ENCODE measurements at regions not wholly inside any gene's neighbourhood (a gene's known extent, or its start where the extent isn't known, plus 50 kb on each side); places are given as distances from the start of the nearest gene placed in this dataset.

GRCh38 chr11:81673001-81673400 is 1060.7 kb downstream of the FAM181B start:
- Histone ChIP-seq H3K9me3 (peaks cover 0 to 15% (median 0%) of the 10 kb centered on the region in 12 donors), H3K36me3 (no peaks in the 10 kb centered on the region), H3K27ac (no peak overlapping the region), H3K27me3 (no peaks in the 10 kb centered on the region), H3K4me1 (no peaks in the 10 kb centered on the region), H3K4me3 (no peak overlapping the region)
- intact Hi-C loops (cut with DNase I): no loop called here
- ATAC-seq (no peak), DNase-seq (no peak)
- TF ChIP-seq POLR2A (IDR thresholded peaks at IDR 0.05): no peak
- TF ChIP-seq CTCF (IDR thresholded peaks at IDR 0.05): no peak

GRCh38 chr11:81669935-81670543 is 1063.6 kb downstream of the FAM181B start:
- Histone ChIP-seq H3K27ac (no peak overlapping the region), H3K4me1 (no peaks in the 10 kb centered on the region), H3K9me3 (no peaks in the 10 kb centered on the region), H3K36me3 (no peaks in the 10 kb centered on the region), H3K27me3 (no peaks in the 10 kb centered on the region), H3K4me3 (no peak overlapping the region)
- ATAC-seq (no peak), DNase-seq (no peak)
- no peak for TF ChIP-seq POLR2A (IDR thresholded peaks at IDR 0.05)
- no peak for TF ChIP-seq CTCF (IDR thresholded peaks at IDR 0.05)
- WGBS, 4 donors: 74 to 85% (median 80%) methylated on average over 1 of the region's 1 CpG
- intact Hi-C loops (cut with DNase I): no loop called here

- H3K36me3 ChIP-seq: no peaks in the 10 kb centered on the region
- ATAC-seq (no peak), DNase-seq (no peak)
- intact Hi-C loops (cut with DNase I): loop anchor here in 1 of 10 donors (10.0 kb wide), 1 partner anchor 46 kb away; no protein-coding TSS in a partner anchor
- no peak overlapping the region for H3K4me3 ChIP-seq
- H3K4me1 ChIP-seq: no peaks in the 10 kb centered on the region
- 30 to 56% (median 46%) methylated on average over 1 of the region's 1 CpG for WGBS, 4 donors
- peaks cover 0 to 39% (median 8%) of the 10 kb centered on the region in 12 donors for H3K9me3 ChIP-seq
- no peak overlapping the region for H3K27ac ChIP-seq
- TF ChIP-seq CTCF (IDR thresholded peaks at IDR 0.05) (no peak), POLR2A (IDR thresholded peaks at IDR 0.05) (no peak)
- H3K27me3 ChIP-seq: no peaks in the 10 kb centered on the region
These were observed 1074.9 kb downstream of the FAM181B start for GRCh38 chr11:81658722-81659121.

GRCh38 chr11:81655351-81655750 is 1078.3 kb downstream of the FAM181B start:
- TF ChIP-seq POLR2A (IDR thresholded peaks at IDR 0.05) (no peak), CTCF (IDR thresholded peaks at IDR 0.05) (no peak)
- H3K27me3 ChIP-seq: no peaks in the 10 kb centered on the region
- ATAC-seq (no peak), DNase-seq (no peak)
- no peak overlapping the region for H3K27ac ChIP-seq
- H3K9me3 ChIP-seq: peaks cover 0 to 41% (median 8%) of the 10 kb centered on the region in 12 donors
- no peak overlapping the region for H3K4me3 ChIP-seq
- H3K4me1 ChIP-seq: no peaks in the 10 kb centered on the region
- intact Hi-C loops (cut with DNase I): loop anchor here in 1 of 10 donors (10.0 kb wide), 1 partner anchor 49 kb away; no protein-coding TSS in a partner anchor
- no peaks in the 10 kb centered on the region for H3K36me3 ChIP-seq

Data from heart left ventricle (tissue), 16 donors.